HG03469 (cell line): ENCODE measurements at regions not wholly inside any gene's neighbourhood (a gene's known extent, or its start where the extent isn't known, plus 50 kb on each side); places are given as distances from the start of the nearest gene placed in this dataset.

Experiments used
- ATAC-seq: cut with Tn5 transposase; IDR thresholded peaks from one replicate; pipeline ENCODE4 v1.9.1; 2021; ENCODE audit warnings: mild to moderate bottlenecking, moderate library complexity, moderate number of reproducible peaks; ENCODE audit not compliant: unreplicated experiment

GRCh38 chr9:116059466-116059865 lies 94.1 kb upstream of the PAPPA start:
- no peak for ATAC-seq

GRCh38 chr9:116060631-116061030 lies 93.0 kb upstream of the PAPPA start:
- no peak for ATAC-seq

GRCh38 chr9:116061546-116062205 lies 91.9 kb upstream of the PAPPA start:
- ATAC-seq, result no peak

GRCh38 chr9:116062206-116062550 lies 91.4 kb upstream of the PAPPA start:
- no peak for ATAC-seq

- no peak for ATAC-seq
These were observed 88.6 kb upstream of the PAPPA start for GRCh38 chr9:116064970-116065369.

GRCh38 chr9:116066221-116066620 lies 87.4 kb upstream of the PAPPA start:
- no peak for ATAC-seq

- no peak for ATAC-seq
These were observed 86.0 kb upstream of the PAPPA start for GRCh38 chr9:116067566-116067965.

GRCh38 chr9:116070256-116070914 lies 83.2 kb upstream of the PAPPA start:
- ATAC-seq, result no peak

- ATAC-seq, result no peak
These were observed 81.5 kb upstream of the PAPPA start for GRCh38 chr9:116072046-116072445.

GRCh38 chr9:116073826-116074225 lies 79.8 kb upstream of the PAPPA start:
- no peak for ATAC-seq

- ATAC-seq, result no peak
These were observed 78.9 kb upstream of the PAPPA start for GRCh38 chr9:116074658-116075057.

GRCh38 chr9:116075191-116075590 lies 78.4 kb upstream of the PAPPA start:
- ATAC-seq, result no peak

- ATAC-seq, result no peak
These were observed 75.0 kb upstream of the PAPPA start for GRCh38 chr9:116078640-116079039.

GRCh38 chr9:116080561-116080960 lies 73.0 kb upstream of the PAPPA start:
- ATAC-seq, result no peak

- ATAC-seq, result no peak
These were observed 72.0 kb upstream of the PAPPA start for GRCh38 chr9:116081435-116082115.

- ATAC-seq, result no peak
These were observed 69.8 kb upstream of the PAPPA start for GRCh38 chr9:116083837-116084236.

- ATAC-seq, result no peak
These were observed 69.1 kb upstream of the PAPPA start for GRCh38 chr9:116084497-116084896.

GRCh38 chr9:116087246-116087645 lies 66.3 kb upstream of the PAPPA start:
- ATAC-seq, result no peak

GRCh38 chr9:116087751-116088194 lies 65.8 kb upstream of the PAPPA start:
- ATAC-seq, result no peak

- ATAC-seq, result no peak
These were observed 65.2 kb upstream of the PAPPA start for GRCh38 chr9:116088396-116088795.

- no peak for ATAC-seq
These were observed 63.4 kb upstream of the PAPPA start for GRCh38 chr9:116090030-116090770.
